HG02759 (cell line): ENCODE measurements at regions not wholly inside any gene's neighbourhood (a gene's known extent, or its start where the extent isn't known, plus 50 kb on each side); places are given as distances from the start of the nearest gene placed in this dataset.

ENCODE experiments used
- ATAC-seq: cut with Tn5 transposase; IDR thresholded peaks from one replicate; pipeline ENCODE4 v1.9.1; 2021; ENCODE audit warnings: mild to moderate bottlenecking, moderate library complexity; ENCODE audit not compliant: unreplicated experiment

DNA sequence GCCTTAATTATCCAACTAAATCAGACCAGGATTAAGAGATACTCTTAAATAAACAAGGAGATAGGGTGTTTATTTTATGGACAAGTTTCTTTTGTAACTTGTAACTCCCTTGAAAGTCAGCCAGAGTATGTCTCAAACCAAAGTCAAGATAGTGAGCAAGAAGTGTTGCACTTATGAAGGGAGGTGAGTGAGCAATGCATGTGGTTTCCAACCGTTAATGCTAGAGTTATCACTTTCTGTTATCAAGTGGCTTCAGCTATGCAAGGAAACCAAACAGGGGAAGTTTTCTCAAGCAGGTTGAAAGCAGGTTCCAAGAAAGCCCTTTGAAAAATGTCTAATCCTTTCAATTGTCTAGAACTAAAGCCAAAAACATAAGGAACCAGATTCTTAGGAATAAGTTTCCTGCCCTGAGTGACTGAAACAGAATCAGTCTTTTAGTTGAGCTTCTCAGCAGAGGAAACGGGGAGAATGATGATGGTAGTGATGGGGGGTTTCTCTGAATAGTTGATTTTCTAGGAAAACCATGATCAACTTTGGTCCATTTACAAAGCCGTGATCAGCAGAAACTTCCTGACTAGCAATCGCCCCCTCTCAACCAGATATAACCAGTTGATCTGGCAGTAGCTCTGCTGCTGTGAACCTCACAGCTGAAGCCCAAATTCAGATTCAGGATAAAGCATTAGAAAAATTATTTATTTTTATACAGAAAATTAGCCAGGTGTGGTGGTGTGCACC lies 128.4 kb downstream of the DAD1 start:
- peak; percentile 31 for ATAC-seq

- no peak for ATAC-seq
Measured at GRCh38 chr14:22458737-22459136, 130.3 kb downstream of the DAD1 start.

DNA sequence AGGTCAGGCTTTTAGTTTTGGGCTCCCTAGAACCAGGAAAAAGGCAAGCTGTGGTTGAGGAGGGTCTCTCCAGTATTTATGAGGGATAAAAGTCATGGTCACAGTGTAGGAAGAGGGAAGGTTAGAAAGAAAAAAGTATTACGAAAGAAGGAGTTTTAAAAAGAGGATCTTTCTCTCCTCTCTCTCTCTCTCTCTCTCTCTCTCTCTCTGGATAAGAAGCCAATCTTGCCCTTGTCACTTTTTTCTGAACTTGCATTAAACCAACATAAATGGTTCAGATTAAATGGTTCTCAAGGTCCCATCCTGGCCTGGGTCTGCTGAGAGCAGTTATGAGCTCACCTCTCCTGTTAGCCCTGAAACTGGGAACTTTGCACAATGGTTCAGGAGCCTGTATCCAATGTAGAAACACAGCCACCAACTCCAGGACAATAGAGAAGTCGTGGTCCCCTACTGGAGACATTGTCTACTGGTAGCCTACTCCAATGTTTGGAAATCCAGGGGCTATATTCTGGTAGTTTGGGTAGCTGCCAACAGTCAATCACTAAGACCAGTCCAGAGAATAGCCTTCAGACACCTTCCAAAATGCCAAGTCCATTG lies 131.9 kb downstream of the DAD1 start:
- ATAC-seq, result no peak

- no peak for ATAC-seq
Measured at GRCh38 chr14:22456421-22456820, 132.6 kb downstream of the DAD1 start.

DNA sequence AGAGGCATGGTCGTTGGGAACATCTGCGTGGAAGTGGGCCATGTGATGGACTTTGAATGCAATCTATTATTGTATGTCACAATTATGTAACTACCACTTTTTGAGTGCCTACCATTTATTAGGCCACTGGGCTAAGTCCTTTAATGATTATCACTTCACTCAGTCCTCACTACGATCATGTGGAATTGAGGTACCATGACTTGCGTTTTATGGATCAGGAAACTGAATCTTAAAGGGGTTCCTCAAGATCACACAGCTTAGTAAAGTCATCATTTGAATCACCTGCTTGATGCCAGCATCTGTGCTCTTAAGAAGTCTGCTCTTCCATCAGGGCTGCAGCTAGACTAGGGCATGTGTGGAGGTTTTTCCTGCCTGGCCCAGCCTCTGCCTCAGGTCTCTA lies 136.7 kb downstream of the DAD1 start:
- no peak for ATAC-seq

DNA sequence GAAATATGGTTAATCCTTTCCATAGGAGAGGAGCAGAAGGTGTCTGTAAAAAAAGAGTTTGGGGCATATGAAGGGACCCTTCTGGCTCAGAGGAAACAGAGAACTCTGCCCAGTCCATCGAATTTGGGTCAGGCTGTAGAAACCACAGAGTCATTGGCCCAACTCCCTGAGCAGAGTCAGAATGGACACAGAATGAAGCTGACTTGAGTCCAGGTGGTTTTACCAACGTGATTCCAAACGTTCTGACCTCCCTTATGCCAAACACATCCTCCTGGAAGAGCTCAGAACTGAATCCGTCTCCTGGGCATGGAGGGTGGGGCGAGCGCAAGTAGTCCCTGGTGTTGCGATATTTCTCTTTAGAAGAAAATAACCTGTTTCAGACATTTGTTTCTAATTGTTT lies 138.8 kb downstream of the DAD1 start:
- no peak for ATAC-seq

DNA sequence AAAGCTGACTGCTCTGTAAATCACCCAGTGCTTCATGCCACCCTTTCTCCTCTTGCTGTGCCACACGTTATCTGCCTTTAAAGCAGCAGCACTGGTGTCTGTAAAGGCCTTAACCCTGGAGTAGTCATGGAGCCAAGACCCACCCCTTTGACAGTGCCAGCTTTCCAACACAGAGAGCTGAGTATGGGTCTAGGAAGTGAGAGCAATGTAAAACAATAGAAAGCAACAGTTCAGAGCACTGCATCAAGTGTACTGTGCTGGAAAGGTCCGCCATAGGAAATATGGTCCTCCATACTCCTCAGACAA lies 139.5 kb downstream of the DAD1 start:
- ATAC-seq, result no peak

- ATAC-seq, result peak; percentile 57
Measured at GRCh38 chr14:22448905-22449599, 140.0 kb downstream of the DAD1 start.

- peak; percentile 81 for ATAC-seq
Measured at GRCh38 chr14:22448035-22448904, 140.8 kb downstream of the DAD1 start.

- no peak for ATAC-seq
Measured at GRCh38 chr14:22438742-22439141, 150.3 kb downstream of the DAD1 start.

- ATAC-seq, result no peak
Measured at GRCh38 chr14:22434901-22435550, 154.0 kb downstream of the DAD1 start.

DNA sequence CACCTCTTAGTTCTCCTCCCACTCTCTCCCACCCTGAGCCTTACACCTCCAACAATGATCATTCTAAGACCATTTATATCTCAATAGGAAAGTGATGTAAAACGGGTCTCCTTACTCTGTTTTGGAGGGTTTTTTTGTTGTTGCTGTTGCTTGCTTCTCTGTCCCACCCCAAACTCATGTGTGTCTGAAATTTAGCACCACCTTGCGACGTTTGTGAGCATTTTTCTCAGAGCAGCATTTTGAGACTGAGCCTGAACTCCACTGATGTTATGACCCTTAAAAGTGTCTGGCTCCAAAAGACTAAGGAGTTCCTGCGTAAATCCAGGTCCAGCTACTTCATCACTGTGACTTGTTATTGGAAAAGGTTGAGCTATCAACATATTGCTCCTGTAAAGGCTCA lies 155.0 kb downstream of the DAD1 start:
- ATAC-seq, result no peak

- ATAC-seq, result no peak
Measured at GRCh38 chr14:22433069-22433468, 156.0 kb downstream of the DAD1 start.

GRCh38 chr14:22432348-22432976 lies 156.6 kb downstream of the DAD1 start:
- no peak for ATAC-seq

GRCh38 chr14:22429546-22430294 lies 159.3 kb downstream of the DAD1 start:
- no peak for ATAC-seq

GRCh38 chr14:22428700-22429291 lies 160.2 kb downstream of the DAD1 start:
- ATAC-seq, result no peak

- ATAC-seq, result no peak
Measured at GRCh38 chr14:22427771-22428231, 161.2 kb downstream of the DAD1 start.

DNA sequence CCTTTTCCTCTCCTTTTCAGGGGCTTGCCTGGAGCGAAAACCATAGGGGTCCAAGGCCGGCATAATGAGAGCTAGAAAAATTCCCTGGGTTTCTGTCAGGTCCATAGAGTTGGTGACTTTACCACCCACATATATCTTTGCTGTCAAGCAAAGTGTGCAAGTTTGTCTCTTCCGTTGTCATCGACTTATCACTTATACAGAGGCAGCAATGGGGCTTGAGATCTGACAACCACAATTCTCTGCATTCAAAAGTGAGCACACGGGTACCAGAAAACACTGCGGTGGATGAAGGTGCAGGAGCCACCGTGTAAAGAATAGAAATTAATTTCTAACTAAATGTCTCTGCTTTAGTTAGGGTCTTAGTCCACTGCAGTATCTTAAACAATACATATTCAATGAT lies 162.3 kb downstream of the DAD1 start:
- no peak for ATAC-seq

DNA sequence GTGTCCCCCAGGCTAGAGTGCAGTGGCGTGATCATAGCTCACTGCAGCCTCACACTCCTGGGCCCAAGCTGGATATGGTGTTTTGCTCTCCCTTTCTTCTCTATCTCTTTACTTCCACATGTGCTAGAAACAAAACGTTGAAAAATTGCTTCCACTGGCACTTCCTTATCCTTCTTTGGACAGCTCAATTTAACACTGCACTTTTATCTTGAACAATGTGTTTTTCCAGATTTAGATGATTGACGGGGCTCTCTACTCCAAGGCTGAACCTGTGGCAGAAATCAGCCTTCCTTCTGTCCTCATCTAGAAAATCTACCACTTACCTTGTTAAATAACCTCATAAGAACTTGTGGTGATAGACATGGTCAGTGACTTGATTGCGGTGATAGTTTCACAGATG lies 165.1 kb downstream of the DAD1 start:
- ATAC-seq, result no peak
